GM12864 (cell line): ENCODE measurements at regions not wholly inside any gene's neighbourhood (a gene's known extent, or its start where the extent isn't known, plus 50 kb on each side); places are given as distances from the start of the nearest gene placed in this dataset.

Experiments used
- DNase-seq: peaks from one replicate; pipeline ENCODE4 v3.0.0-alpha.2; 2011; ENCODE audit warnings: low read depth
- H3K4me3 ChIP-seq: 2 replicates; pipeline ENCODE4 v1.5.1; 2011; ENCODE audit warnings: mild to moderate bottlenecking, low read depth, low read length, control low read depth
- TF ChIP-seq, protein P1 (sequence below): IDR thresholded peaks from 2 replicates; pipeline ENCODE4 v1.5.1; 2011; ENCODE audit warnings: low read depth, mild to moderate bottlenecking, moderate library complexity, low read length, control low read depth, inconsistent platforms; ENCODE audit errors: missing control alignments

DNA sequence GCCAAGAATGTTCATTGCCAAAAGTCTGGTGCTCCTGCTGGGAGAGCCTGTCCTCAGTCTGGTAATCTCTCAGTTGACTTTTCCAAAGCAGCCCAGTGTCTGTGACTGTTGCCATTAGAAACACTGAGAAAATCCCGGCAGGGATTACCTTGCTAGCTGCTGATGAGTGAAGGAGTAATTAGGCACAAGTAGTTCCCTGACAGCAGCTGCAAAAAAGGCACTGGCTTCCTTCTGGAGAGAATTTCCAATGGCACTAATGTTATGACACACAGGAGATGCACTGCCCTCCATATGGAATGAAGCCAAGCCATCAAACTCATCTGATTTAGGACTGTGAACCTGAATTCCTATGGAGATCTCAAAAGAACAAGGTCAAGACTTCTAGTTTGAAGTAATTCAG, 1321.2 kb upstream of the SEL1L start:
- H3K4me3 ChIP-seq, result no peak overlapping the region
- TF ChIP-seq, protein P1, sequence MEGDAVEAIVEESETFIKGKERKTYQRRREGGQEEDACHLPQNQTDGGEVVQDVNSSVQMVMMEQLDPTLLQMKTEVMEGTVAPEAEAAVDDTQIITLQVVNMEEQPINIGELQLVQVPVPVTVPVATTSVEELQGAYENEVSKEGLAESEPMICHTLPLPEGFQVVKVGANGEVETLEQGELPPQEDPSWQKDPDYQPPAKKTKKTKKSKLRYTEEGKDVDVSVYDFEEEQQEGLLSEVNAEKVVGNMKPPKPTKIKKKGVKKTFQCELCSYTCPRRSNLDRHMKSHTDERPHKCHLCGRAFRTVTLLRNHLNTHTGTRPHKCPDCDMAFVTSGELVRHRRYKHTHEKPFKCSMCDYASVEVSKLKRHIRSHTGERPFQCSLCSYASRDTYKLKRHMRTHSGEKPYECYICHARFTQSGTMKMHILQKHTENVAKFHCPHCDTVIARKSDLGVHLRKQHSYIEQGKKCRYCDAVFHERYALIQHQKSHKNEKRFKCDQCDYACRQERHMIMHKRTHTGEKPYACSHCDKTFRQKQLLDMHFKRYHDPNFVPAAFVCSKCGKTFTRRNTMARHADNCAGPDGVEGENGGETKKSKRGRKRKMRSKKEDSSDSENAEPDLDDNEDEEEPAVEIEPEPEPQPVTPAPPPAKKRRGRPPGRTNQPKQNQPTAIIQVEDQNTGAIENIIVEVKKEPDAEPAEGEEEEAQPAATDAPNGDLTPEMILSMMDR, result no peak
- no peak for DNase-seq

GRCh38 chr14:82855912-82856391, 1322.3 kb upstream of the SEL1L start:
- TF ChIP-seq, protein P1, result peak; percentile 34

DNA sequence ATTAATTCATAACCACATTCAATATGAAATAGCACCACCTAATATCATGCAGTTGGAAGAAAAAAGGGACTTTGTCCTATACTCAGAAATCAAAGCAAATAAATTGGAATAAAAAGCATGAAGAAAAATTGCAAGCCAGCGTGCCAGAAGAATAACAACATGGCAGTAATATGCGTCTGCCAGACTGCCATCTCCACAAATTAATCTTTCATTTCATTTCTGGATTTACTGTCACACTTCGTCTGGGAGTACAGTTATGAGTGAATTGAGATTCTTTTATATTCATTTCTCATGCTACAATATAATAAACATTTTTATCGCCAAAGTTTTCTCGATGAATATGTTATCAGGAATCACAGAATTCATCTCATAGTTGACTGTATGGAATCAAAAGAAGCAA, 1327.7 kb upstream of the SEL1L start:
- DNase-seq, result no peak
- TF ChIP-seq, protein P1, result no peak
- no peak overlapping the region for H3K4me3 ChIP-seq

More at GRCh38 chr14:82855912-82856391, 1322.3 kb upstream of the SEL1L start:
- H3K4me3 ChIP-seq, result no peak overlapping the region
- no peak for DNase-seq

GRCh38 chr14:82872494-82872893, 1338.8 kb upstream of the SEL1L start:
- DNase-seq, result no peak
- no peak overlapping the region for H3K4me3 ChIP-seq
- TF ChIP-seq, protein P1, result peak; percentile 22

DNA sequence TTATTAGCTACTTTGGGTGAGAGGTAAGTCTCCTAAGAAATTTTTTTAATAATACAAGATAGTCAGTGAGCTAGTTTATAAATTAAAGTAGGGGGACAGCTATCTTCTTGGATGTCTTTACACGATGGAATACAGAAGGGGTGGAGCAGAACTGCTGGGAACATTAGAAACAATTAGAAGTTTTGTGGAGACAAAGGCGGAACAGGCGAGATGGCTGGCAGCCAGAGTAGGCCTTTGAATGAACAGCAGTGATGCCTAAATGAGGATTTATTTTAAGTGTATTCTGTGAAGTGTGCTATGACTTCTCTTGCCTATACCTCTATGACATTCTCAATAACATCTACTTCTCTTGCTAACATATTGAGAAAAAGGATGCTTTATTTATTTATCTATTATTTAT, 1345.3 kb upstream of the SEL1L start:
- no peak overlapping the region for H3K4me3 ChIP-seq
- TF ChIP-seq, protein P1, result no peak
- DNase-seq, result no peak

- no peak for DNase-seq
- H3K4me3 ChIP-seq, result no peak overlapping the region
- TF ChIP-seq, protein P1, result no peak
Observed at GRCh38 chr14:82879949-82880535, 1346.4 kb upstream of the SEL1L start.

DNA sequence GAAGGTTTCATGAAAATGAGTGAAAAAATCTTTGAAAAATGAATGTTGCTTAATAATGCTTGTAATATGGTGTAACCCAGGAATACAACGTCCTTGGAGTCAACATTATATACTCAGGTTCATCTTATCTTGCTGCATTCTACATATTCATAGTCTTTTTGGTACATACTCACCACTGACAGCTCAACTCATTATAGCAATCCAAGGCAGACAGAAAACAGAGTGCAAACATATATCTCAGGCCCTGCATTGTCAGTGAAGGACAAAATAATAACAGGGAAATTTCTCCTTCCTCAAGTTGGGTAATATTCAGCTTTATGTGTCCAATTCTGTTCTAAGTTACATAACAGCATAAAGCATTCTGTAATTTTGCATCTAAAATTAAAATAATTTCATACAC, 1353.0 kb upstream of the SEL1L start:
- TF ChIP-seq, protein P1, result no peak
- no peak for DNase-seq
- no peak overlapping the region for H3K4me3 ChIP-seq
